ENCODE measurements at regions not wholly inside any gene's neighbourhood (a gene's known extent, or its start where the extent isn't known, plus 50 kb on each side); places are given as distances from the start of the nearest gene placed in this dataset.

GRCh38 chr2:173828189-173829142, 136.7 kb downstream of the SP3 start:
- H3K4me3 ChIP-seq (ENCODE audit: low read depth, low read length) = no peak overlapping the region
- TF ChIP-seq CTCF (IDR thresholded peaks at IDR 0.05; ENCODE audit: low read depth, low read length) = no peak

GRCh38 chr2:173829727-173830126, 135.4 kb downstream of the SP3 start:
- no peak for TF ChIP-seq CTCF (IDR thresholded peaks at IDR 0.05; ENCODE audit: low read depth, low read length)
- H3K4me3 ChIP-seq (ENCODE audit: low read depth, low read length) = no peak overlapping the region

GRCh38 chr2:173830170-173830569, 135.0 kb downstream of the SP3 start:
- no peak for TF ChIP-seq CTCF (IDR thresholded peaks at IDR 0.05; ENCODE audit: low read depth, low read length)
- no peak overlapping the region for H3K4me3 ChIP-seq (ENCODE audit: low read depth, low read length)

- TF ChIP-seq CTCF (IDR thresholded peaks at IDR 0.05; ENCODE audit: low read depth, low read length) = no peak
- no peak overlapping the region for H3K4me3 ChIP-seq (ENCODE audit: low read depth, low read length)
Measured at GRCh38 chr2:173831312-173832229, 133.6 kb downstream of the SP3 start.

- H3K4me3 ChIP-seq (ENCODE audit: low read depth, low read length) = no peak overlapping the region
- TF ChIP-seq CTCF (IDR thresholded peaks at IDR 0.05; ENCODE audit: low read depth, low read length) = no peak
Measured at GRCh38 chr2:173834141-173834540, 131.0 kb downstream of the SP3 start.

- no peak overlapping the region for H3K4me3 ChIP-seq (ENCODE audit: low read depth, low read length)
- TF ChIP-seq CTCF (IDR thresholded peaks at IDR 0.05; ENCODE audit: low read depth, low read length) = no peak
Measured at GRCh38 chr2:173835726-173836125, 129.4 kb downstream of the SP3 start.

All from WI38 (cell line).